Activated CD4-positive, CD25-positive, alpha-beta regulatory T cell (primary cell): ENCODE measurements at regions not wholly inside any gene's neighbourhood (a gene's known extent, or its start where the extent isn't known, plus 50 kb on each side); places are given as distances from the start of the nearest gene placed in this dataset.

Experiments
- DNase-seq, 4 experiments: peaks; one replicate each; lab custom pipeline; 2025; lab: John Stamatoyannopoulos, UW

- DNase-seq: no peak
These were observed 297.3 kb downstream of the DHX15 start for GRCh38 chr4:24287096-24287495.

GRCh38 chr4:24285759-24286158 lies 298.6 kb downstream of the DHX15 start:
- DNase-seq: no peak

- no peak for DNase-seq
These were observed 301.9 kb downstream of the DHX15 start for GRCh38 chr4:24282446-24282845.

- no peak for DNase-seq
These were observed 304.4 kb downstream of the DHX15 start for GRCh38 chr4:24279911-24280375.

GRCh38 chr4:24279469-24279868 lies 304.9 kb downstream of the DHX15 start:
- DNase-seq: no peak

GRCh38 chr4:24278693-24279092 lies 305.7 kb downstream of the DHX15 start:
- DNase-seq: no peak

- no peak for DNase-seq
These were observed 309.9 kb downstream of the DHX15 start for GRCh38 chr4:24274381-24274941.

- no peak for DNase-seq
These were observed 311.2 kb downstream of the DHX15 start for GRCh38 chr4:24273136-24273535.

GRCh38 chr4:24266951-24267722 lies 317.2 kb downstream of the DHX15 start:
- no peak for DNase-seq

GRCh38 chr4:24265989-24266388 lies 318.4 kb downstream of the DHX15 start:
- no peak for DNase-seq

GRCh38 chr4:24262616-24263015 lies 321.7 kb downstream of the DHX15 start:
- no peak for DNase-seq

- DNase-seq: no peak
These were observed 322.3 kb downstream of the DHX15 start for GRCh38 chr4:24262084-24262483.

GRCh38 chr4:24260923-24261564 lies 323.3 kb downstream of the DHX15 start:
- no peak for DNase-seq

GRCh38 chr4:24260133-24260715 lies 324.1 kb downstream of the DHX15 start:
- DNase-seq: no peak

GRCh38 chr4:24256547-24256946 lies 327.8 kb downstream of the DHX15 start:
- DNase-seq: no peak

- DNase-seq: no peak
These were observed 328.3 kb downstream of the DHX15 start for GRCh38 chr4:24256066-24256465.

- no peak for DNase-seq
These were observed 332.2 kb downstream of the DHX15 start for GRCh38 chr4:24252121-24252520.

GRCh38 chr4:24251589-24251988 lies 332.8 kb downstream of the DHX15 start:
- DNase-seq: no peak

- DNase-seq: no peak
These were observed 334.4 kb downstream of the DHX15 start for GRCh38 chr4:24249972-24250371.

GRCh38 chr4:24248674-24249630 lies 335.4 kb downstream of the DHX15 start:
- no peak for DNase-seq

GRCh38 chr4:24245491-24245820 lies 338.9 kb downstream of the DHX15 start:
- DNase-seq: no peak
